K562 (cell line): ENCODE measurements at regions not wholly inside any gene's neighbourhood (a gene's known extent, or its start where the extent isn't known, plus 50 kb on each side); places are given as distances from the start of the nearest gene placed in this dataset.

ENCODE experiments used
- AFF4 ChIP-seq: sonication (generic); formaldehyde crosslinking; IDR thresholded peaks from 2 replicates; pipeline ENCODE4 v1.8.0; 2023; ENCODE audit warnings: mild to moderate bottlenecking, missing genetic modification reagents
- ATF2 ChIP-seq: sonication (generic); formaldehyde crosslinking; IDR thresholded peaks from 2 replicates; pipeline ENCODE4 v1.8.1; 2022; ENCODE audit warnings: missing genetic modification reagents
- EP300 ChIP-seq: IDR thresholded peaks from 2 replicates; pipeline ENCODE4 v1.6.1; 2012; ENCODE audit warnings: low read length, improper control_type of control experiment
- KLF10 ChIP-seq: fragments of 250-450 bp; sonication (Bioruptor Pico); IDR thresholded peaks from 2 replicates; pipeline ENCODE4 v1.6.1; 2021; ENCODE audit warnings: matching md5 sums
- MLX ChIP-seq, 2 experiments: fragments of 450-650 bp in 1 of 2; sonication (generic) in 1 of 2; formaldehyde crosslinking; conservative IDR thresholded peaks; 2 replicates each; pipeline versions ENCODE4 v1.4.0 to v1.8.1; 2020 to 2022; ENCODE audit warnings: mild to moderate bottlenecking in 1 of 2, missing genetic modification reagents in 1 of 2
- POLR2AphosphoS5 ChIP-seq: IDR thresholded peaks from 2 replicates; pipeline ENCODE4 v1.6.1; 2011; ENCODE audit warnings: mild to moderate bottlenecking, low read depth, low read length, moderate library complexity; ENCODE audit not compliant: control insufficient read depth, insufficient read depth
- SPI1 ChIP-seq: IDR thresholded peaks from 2 replicates; pipeline ENCODE4 v1.6.1; 2011; ENCODE audit warnings: low read depth, low read length, control low read depth, borderline replicate concordance
- SRF ChIP-seq, 2 experiments: fragments of 250-450, 450-650 bp in 1 of 2; sonication (Bioruptor Pico) in 1 of 2; sonication (generic) in 1 of 2; formaldehyde crosslinking; IDR thresholded peaks; 2 replicates each; pipeline versions ENCODE4 v1.5.0 to v1.5.1; 2020 to 2022; ENCODE audit warnings: mild to moderate bottlenecking in 1 of 2, missing genetic modification reagents in 1 of 2
- TCF7L2 ChIP-seq: fragments of 150-350 bp; IDR thresholded peaks from 2 replicates; pipeline ENCODE4 v1.6.1; 2016; ENCODE audit warnings: low read depth, mild to moderate bottlenecking, low read length, moderate library complexity
- TCFL5 ChIP-seq: fragments of 250-450 bp; sonication (Bioruptor Pico); conservative IDR thresholded peaks from 2 replicates; pipeline ENCODE4 v1.6.1; 2021; ENCODE audit warnings: mild to moderate bottlenecking, moderate library complexity, matching md5 sums
- TEAD1 ChIP-seq, 2 experiments: fragments of 450-650 bp in 1 of 2; sonication (generic) in 1 of 2; formaldehyde crosslinking; IDR thresholded peaks; 2 replicates each; pipeline versions ENCODE4 v1.4.0 to v1.8.0; 2020 to 2022; ENCODE audit warnings: mild to moderate bottlenecking in 2 of 2, missing genetic modification reagents in 1 of 2

- TF ChIP-seq TCFL5 (CRISPR knock-in tag) (no peak), SRF (CRISPR knock-in tag; IDR thresholded peaks at IDR 0.05) (no peak), AFF4 (no peak), EP300 (no peak), TCF7L2 (no peak), MLX (CRISPR knock-in tag; conservative IDR thresholded peaks at IDR 0.05) (no peak), TEAD1 (CRISPR knock-in tag; IDR thresholded peaks at IDR 0.05) (no peak), SPI1 (no peak), ATF2 (CRISPR knock-in tag) (no peak), POLR2AphosphoS5 (no peak), KLF10 (CRISPR knock-in tag) (no peak)
Observed at GRCh38 chr4:136928957-136929411, 603.3 kb downstream of the PCDH18 start.
